GM12801 (cell line): ENCODE measurements at regions not wholly inside any gene's neighbourhood (a gene's known extent, or its start where the extent isn't known, plus 50 kb on each side); places are given as distances from the start of the nearest gene placed in this dataset.

Experiments
- TF ChIP-seq, protein P1 (sequence below): IDR thresholded peaks from one replicate; pipeline ENCODE4 v1.5.1; 2011; ENCODE audit warnings: control low read depth; ENCODE audit not compliant: insufficient read length; ENCODE audit errors: extremely low read depth

DNA sequence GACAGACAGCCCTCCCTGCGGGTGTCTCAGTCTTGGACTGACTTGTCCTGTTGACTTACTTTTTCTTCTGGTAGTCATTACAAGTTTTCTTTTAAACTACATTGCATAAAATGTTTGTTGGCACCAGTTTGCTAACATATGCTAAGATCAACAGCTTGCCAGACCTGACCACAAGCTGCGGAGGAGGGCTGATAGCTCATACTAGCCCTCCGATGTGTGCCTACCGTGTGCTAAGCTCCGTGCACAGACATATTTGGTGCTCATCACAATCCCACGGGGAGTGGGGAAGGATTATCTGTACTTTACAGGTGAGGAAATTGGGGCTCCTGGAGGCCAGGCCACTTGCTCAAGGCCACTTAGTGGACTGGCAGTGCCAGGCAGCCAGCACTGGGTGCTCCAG, 72.8 kb upstream of the YPEL5 start:
- TF ChIP-seq, protein P1, sequence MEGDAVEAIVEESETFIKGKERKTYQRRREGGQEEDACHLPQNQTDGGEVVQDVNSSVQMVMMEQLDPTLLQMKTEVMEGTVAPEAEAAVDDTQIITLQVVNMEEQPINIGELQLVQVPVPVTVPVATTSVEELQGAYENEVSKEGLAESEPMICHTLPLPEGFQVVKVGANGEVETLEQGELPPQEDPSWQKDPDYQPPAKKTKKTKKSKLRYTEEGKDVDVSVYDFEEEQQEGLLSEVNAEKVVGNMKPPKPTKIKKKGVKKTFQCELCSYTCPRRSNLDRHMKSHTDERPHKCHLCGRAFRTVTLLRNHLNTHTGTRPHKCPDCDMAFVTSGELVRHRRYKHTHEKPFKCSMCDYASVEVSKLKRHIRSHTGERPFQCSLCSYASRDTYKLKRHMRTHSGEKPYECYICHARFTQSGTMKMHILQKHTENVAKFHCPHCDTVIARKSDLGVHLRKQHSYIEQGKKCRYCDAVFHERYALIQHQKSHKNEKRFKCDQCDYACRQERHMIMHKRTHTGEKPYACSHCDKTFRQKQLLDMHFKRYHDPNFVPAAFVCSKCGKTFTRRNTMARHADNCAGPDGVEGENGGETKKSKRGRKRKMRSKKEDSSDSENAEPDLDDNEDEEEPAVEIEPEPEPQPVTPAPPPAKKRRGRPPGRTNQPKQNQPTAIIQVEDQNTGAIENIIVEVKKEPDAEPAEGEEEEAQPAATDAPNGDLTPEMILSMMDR, result no peak

DNA sequence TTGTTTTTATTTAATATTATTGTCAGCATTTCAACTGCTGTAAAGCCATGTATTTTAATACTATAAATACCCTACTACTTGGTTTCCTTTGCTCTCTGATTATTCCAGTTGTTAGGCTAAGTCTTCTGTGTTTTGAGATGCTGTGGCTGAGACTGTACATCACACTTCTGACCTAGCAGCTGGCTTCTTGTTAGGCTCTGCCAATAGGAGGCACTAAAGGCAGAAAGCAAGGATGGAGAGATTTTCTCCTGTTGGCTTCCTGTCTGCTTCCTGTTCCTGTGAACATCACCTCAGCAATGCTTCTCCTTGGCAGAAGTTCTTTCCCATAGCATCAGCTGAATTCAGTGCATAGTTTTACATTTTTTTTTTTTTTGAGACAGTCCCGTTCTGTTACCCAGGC, 68.3 kb upstream of the YPEL5 start:
- TF ChIP-seq, protein P1, result no peak

DNA sequence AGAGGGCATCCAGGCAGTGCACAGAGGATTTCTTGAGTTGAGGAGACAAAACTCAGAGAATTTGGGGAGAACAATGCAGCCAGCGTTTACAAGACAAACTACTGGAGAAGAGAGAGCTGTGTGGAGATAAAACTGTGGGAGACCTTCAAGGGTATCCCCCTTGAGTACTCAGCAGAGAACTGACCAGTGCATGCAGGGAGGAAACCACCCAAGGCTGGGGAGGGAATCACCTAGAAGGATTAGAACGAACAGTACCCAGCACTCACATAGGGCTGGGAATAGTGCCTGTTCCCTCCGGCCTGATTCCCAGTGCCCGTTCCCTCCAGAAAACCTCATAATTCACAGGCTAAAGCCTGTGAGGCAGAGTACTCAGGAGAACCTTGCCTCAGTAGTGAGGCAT, 61.9 kb upstream of the YPEL5 start:
- TF ChIP-seq, protein P1, result no peak

DNA sequence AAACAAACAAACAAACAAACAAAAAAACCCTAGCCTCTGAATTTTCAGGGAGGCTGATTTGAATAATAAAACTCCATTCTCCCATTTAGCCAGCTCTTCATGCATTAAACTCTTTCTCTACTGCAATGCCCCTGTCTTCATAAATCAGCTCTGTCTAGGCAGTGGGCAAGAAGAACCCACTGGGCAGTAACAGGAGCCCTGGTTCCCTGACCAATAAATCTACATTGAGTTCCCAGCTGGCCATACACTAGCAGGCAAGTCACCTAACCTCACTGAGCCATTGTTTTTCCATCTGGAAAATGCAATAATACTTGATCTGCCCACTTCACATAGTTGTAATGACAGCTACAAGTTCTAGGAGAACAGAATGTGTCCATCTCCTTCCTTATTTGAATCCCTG, 57.6 kb upstream of the YPEL5 start:
- TF ChIP-seq, protein P1, result no peak

DNA sequence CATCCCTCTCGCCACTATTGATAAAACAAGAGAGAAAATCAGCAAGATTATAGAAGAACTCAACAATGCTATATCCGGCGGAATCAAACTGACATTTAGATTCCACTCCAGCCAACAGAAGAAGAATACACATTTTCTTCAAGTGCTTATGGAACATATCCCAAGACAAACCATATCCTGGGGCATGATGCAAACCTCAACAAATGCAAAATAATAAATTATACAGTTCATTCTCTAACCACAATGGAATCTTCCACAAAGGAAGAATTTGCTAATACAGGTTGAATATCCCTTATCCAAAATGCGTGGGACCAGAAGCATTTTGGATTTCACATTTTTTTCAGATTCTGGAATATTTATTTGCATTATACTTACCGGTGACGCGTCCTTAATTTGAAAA, 51.4 kb upstream of the YPEL5 start:
- TF ChIP-seq, protein P1, result no peak

DNA sequence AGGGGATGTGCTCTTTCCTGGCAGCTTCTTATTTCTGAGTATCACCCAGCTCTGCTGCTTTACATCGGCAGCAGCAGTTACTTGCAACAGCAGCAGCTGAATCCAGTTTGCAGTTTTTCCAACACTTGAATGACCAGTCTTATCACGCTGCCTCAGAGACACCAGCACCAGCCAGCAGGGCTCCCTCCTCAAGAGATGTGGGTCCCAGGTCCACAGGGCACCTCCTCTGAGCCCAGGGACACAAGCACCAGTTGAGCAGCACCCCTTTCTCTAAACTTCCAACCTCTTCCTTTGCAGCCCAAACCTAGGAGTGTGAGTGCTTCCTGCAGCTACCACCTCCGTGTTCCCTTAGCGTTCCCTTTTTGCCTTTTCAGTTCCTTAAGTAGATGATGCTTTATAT, 50.4 kb upstream of the YPEL5 start:
- TF ChIP-seq, protein P1, result no peak
